RKO (cell line): ENCODE measurements at regions not wholly inside any gene's neighbourhood (a gene's known extent, or its start where the extent isn't known, plus 50 kb on each side); places are given as distances from the start of the nearest gene placed in this dataset.
A peak's percentile ranks its signal among the peaks of the same experiment; 100 is the strongest.
"Not testable (repeated sequence)": the region's sequence is repeated elsewhere in the genome, so short reads cannot be mapped to it uniquely, and the experiment has no call there.

Experiments used
- DNase-seq: peaks from one replicate; pipeline ENCODE4 v3.0.0-alpha.2; 2016; ENCODE audit warnings: low spot score

DNA sequence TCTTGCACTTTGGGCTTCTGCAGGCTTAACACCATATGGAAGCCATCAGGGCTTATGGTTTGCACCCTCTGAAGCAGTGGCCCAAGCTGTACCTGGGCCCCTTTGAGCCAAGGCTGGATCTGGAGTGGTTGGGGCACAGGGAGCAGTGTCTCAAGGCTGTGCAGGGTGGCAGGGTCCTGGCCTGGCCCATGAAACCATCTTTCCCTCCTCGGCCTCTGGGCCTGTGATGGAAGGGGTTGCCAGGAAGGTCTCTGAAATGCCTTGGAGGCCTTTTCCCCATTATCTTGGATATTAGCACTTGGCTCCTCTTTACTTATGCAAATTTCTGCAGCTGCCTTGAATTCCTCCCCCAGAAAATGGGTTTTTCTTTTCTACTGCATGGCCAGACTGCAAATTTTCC, 134.7 kb upstream of the USP9X start:
- DNase-seq = no peak

DNA sequence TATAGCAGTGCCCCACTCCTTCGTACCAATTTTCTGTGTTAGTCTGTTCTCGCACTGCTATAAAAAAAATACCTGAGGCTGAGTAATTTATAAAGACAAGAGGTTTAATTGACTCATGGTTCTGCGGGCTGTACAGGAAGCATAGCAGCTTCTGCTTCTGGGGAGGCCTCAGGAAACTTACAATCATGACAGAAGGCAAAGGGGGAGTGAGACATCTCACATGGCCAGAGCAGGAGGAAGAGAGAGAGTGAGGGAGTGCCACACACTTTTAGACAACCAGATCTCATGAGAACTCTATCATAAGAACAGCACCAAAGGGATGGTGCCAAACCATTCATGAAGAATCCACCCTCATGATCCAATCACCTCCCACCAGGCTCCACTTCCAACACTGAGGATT, 133.8 kb upstream of the USP9X start:
- DNase-seq = not testable (repeated sequence)

GRCh38 chrX:40952855-40953254, 132.4 kb upstream of the USP9X start:
- DNase-seq = peak; percentile 40

DNA sequence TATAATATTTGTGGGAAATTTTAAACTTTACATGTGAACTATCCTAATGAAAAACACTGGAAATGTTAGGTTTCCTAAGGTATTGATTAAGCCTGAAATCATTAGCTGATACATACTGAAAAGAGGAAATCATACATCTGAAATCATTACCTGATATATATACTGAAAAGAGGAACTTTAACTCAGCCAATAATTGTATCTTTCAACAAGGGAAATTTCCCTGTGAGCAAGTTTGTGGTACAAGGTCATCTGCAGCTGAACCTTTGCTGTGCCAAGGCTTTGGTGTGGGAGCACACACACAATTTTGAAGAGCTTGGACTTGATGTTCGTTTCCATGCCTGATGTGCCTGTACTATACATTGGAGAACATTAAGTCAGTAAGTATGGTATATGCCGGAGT, 131.9 kb upstream of the USP9X start:
- no peak for DNase-seq

DNA sequence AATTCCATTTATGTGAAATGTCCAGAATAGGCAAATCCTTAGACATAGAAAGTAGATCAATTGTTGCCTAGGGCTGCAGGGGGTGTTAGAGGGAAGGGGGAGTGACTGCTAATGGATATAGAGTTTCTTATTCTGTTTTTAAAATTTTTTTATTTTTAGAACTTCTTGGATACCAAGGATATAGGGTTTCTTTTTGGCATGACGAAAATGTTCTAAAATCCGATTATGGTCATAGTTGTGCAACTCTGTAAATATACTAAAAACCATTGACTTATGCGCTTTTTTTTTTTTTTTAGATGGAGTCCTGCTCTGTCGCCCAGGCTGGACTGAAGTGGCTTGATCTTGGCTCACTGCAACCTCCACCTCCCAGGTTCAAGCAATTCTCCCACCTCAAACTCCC, 125.2 kb upstream of the USP9X start:
- DNase-seq = no peak

GRCh38 chrX:40962793-40963407, 122.3 kb upstream of the USP9X start:
- DNase-seq = no peak

- no peak for DNase-seq
Measured at GRCh38 chrX:40964008-40964407, 121.2 kb upstream of the USP9X start.

DNA sequence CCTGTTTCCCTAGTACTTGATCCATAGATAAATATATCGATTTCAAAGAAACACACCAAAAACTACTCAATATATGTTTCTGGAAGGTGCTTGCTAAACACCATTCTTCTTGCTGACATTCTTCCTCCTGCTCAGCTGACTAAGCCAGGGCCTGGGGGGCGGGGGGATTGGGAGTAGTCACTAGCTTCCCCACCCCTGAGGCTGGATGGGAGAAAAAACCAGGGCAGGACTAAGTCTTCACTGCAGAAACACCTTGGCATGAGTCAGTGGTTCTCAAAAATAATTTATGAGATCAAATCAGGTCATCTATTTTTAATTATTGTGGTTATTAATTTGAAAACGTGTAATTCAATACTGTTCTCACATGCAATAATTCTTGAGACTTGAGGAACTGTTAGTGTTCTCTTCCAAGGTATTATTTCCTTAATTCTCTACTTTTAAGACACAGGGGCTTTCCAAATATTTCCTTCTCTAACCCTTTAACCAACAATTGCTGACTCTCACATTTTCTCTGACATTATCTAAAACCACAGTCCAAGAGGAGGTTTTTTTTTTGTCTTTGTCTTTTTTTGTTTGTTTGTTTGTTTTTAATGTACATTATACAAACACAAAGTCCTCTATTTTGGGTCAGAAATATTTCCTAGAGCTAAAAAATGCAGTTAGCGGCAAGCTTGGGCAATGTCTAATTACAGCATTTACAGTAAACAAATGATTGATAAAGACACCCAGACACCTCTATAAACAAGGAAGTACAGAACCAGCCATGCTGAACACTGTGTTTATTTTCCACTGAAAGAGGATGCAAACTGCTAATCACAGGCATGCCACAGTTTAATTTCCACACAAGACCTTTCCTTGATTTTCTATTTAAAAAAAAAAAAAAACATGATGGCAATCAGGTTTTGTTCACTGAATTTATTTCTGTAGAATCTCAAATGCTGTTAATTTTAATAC, 120.3 kb upstream of the USP9X start:
- no peak for DNase-seq

DNA sequence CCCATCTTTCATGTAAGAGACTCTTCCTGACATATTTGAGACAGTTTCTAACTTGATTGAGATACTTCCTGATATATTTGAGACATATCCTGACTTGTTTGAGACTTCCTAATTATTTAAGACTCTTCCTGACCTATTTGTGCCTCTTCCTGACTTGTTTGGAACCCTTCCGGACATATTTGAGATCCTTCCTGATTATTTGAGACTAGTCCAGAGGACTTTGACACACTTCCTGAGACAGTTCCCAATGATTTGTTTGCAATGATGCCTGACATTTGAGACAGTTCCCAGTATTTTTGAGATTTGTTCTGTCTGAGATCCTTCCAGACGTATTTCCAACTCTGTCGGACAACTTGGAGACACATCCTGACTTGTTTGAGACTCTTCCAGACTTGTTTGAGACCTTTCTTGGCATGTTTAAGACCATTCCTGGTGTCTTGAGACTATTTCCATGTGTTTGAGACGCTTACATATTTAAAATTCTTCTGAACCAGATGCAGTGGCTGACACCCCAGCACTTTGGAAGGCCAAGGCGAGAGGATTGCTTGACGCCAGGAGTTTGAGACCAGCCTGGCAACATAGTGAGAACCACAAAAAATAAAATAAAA, 118.9 kb upstream of the USP9X start:
- no peak for DNase-seq

GRCh38 chrX:40968180-40968579, 117.1 kb upstream of the USP9X start:
- no peak for DNase-seq

DNA sequence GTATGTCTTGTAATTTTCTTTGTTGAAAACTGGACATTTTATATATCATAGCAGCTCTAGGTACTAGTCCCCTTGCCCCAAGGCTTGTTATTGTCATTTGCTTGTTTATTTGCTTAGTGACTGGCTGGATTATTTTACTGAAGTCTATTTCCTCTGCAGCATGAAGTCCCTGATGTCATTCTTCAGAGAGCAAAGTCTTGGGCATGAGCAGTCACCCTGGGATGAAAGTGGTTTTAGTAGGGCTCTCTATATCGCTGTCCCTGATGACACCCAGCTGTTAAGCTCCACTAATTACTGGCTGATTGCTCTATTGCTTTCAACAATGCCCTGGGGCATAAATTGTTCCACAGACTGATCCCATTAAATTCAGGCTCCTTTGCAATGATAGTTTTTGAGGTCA, 113.5 kb upstream of the USP9X start:
- DNase-seq = no peak

- no peak for DNase-seq
Measured at GRCh38 chrX:40973619-40974018, 111.6 kb upstream of the USP9X start.

DNA sequence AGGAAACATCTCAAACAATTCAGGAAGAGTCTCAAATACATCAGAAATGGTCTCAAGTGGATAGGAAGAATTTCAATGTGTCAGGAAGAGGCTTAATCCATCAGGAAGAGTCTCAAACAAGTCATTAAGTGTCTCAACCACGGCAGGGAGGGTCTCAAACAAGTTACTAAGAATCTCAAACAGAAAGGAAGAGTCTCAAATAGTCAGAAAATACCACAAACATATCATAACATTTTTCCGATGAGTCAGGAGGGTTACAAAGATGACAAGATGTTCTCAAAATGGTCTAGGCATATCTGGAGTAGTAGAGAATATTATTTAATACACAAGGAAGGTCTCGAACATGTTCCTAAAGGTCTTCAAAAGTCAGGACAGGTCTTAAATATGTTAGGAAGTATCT, 109.3 kb upstream of the USP9X start:
- no peak for DNase-seq

DNA sequence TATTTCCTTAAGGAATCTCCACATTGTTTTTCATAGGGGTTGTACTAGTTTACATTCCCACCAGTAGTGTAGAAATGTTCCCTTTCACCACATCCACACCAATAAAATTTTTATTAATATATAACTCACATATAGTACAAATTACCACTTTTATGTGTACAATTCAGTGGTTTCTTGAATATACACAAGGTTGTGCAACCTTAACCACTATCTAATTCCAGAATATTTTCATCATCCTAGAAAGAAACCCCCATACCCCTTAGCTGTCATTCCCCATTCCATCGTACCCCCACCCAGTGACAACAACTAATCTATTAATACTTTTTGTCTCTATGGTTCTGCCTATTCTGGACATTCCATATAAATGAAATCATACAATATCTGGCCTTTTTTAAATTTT, 108.3 kb upstream of the USP9X start:
- no peak for DNase-seq

- no peak for DNase-seq
Measured at GRCh38 chrX:40984962-40985361, 100.3 kb upstream of the USP9X start.

DNA sequence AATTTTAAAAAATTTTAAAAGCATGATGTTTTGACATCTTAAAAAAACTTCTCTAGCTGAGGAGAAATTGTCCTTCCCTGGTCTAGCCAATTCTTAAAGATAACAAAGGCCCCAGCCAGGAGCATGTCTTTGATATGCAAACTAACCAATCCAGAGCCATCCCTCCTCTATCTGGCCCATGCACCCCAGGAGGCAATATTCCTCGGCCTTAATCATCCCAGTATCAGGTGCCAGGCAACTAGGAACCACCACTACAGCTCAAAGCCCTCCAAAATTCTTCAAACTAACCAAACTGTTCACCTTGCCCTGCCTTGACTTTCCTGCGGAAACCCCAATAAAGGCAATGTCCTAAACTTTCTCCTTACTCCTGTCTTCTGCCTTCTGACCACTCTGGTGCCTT, 97.8 kb upstream of the USP9X start:
- no peak for DNase-seq

DNA sequence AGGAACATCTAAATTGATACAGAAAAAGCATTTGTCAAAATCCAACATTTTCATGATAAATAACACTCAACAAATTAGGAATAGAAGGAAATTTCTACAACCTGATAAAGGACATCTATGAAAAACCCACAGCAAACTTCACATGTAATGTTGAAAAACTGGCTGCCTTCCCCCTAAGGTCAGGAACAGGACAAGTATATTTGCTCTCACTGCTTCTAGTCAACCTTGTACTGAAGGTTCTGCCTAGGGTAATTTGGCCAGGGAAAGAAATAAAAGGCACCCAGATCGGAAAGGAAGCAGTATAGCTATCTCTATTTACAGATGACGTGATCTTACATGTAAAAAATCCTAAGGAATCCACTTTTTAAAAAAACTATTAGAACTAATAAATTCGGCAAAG, 97.1 kb upstream of the USP9X start:
- DNase-seq = no peak

DNA sequence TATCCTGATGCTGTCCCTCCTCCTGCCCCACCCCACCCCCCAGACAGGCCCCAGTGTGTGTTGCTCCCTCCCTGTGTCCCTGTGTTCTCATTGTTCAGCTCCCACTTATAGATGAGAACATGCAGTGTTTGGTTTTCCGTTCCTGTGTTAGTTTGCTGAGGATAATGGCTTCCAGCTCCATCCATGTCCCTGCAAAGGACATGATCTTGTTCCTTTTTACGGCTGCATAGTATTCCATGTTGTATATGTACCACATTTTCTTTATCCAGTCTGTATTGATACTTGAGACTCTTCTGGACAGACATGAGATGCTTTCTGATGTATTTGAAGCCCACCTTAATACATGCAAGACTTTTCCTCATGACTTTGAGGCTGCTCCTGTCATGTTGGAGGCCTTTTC, 91.8 kb upstream of the USP9X start:
- not testable (repeated sequence) for DNase-seq

DNA sequence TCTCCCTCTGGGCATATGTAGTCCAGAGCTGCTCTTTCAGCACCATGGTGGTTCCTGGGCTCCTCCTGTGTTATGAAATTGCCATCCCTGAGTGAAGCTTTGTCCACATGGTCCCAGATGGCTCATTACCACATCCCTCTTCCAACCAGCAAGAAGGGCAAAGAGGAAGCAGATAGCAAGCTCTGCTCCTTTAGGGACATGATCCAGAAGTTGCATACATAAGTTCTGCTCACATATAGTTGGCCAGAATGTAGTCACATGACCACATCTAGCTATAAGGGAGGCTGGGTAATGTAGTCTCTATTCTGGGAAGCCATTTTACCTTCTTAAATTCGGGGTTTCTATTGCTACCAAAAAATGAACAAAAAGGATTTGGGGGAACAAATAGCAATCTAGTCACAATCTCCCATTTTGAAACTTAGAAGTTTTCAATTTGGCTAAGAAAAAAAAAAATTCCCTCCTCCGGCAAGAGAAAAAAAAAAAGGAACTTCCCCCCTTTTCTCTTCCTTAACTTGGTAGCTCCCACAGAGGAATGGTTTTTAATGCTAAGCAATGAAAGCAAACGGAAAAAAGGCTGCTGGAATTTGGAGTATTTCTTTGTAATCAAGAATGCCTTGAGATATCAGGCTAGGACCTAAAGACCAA, 88.2 kb upstream of the USP9X start:
- DNase-seq = peak; percentile 43

DNA sequence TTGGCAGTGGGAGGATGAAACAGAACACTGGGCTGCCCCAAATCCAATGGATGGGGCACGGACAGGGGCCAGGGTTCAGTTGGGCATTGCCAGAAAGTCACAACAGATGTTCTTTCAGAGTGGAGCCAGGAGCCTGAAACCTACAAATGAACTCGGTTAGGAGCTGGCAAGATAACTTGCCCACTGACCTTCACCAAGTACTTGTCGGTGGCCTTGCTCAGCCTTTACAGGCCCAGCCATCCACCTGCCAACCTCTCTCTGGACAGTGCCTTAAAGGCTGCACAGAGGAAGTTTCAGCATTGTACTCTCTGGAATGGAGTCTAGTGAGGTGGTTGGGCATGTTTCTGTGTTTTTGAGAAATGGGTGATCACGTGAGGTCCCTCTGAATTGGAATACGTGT, 87.1 kb upstream of the USP9X start:
- no peak for DNase-seq

DNA sequence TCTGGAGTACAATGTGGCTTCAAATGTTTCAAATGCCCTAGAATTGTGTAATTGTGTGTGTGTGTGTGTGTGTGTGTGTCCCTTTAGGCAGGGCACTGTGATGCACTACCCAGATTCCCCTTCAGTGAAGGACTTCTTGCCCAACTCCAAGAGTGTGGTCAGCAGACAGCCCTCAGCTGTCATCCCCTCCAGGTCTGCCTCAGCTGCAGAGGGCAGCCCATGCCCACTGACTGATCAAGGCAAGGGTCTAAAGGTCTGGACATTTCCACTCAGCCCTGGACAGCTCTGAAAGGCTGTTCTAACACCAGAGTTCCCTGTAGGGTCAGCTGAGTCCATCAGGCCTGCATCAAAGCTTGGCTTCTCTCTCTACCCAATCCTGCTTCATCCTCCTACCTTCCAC, 83.9 kb upstream of the USP9X start:
- DNase-seq = no peak

- DNase-seq = no peak
Measured at GRCh38 chrX:41002026-41002425, 83.2 kb upstream of the USP9X start.
